Right cardiac atrium (tissue), 5 donors: ENCODE measurements at regions not wholly inside any gene's neighbourhood (a gene's known extent, or its start where the extent isn't known, plus 50 kb on each side); places are given as distances from the start of the nearest gene placed in this dataset.

ENCODE experiments used
- ATAC-seq, 2 donors: fragments of 200-7000 bp; cut with Tn5 transposase; one replicate each; pipeline versions ENCODE4 v1.8.0 to v1.9.1; 2020; ENCODE audit warnings: moderate library complexity in 2 of 2, mild to moderate bottlenecking in 1 of 2
- DNase-seq, 3 donors: peaks; one replicate each; pipeline ENCODE4 v3.0.0-alpha.2; 2020
- H3K27ac ChIP-seq: one replicate; pipeline ENCODE4 v1.5.1; 2013; ENCODE audit warnings: mild to moderate bottlenecking, low read length, control low read depth, moderate library complexity
- H3K27me3 ChIP-seq: one replicate; pipeline ENCODE4 v1.6.1; 2013; ENCODE audit not compliant: control insufficient read depth, insufficient read depth
- H3K4me1 ChIP-seq: one replicate; pipeline ENCODE4 v1.6.1; 2013; ENCODE audit warnings: low read length; ENCODE audit not compliant: control insufficient read depth, insufficient read depth
- H3K4me3 ChIP-seq: one replicate; pipeline ENCODE4 v1.5.1; 2013; ENCODE audit warnings: low read length, control low read depth
- H3K9me3 ChIP-seq: one replicate; pipeline ENCODE4 v1.6.1; 2013; ENCODE audit warnings: low read length; ENCODE audit not compliant: control insufficient read depth
- WGBS: extraction: QIAGEN DNeasy Blood & Tissue Kit; methylation state at CpG from one replicate; pipeline ENCODE4 v1.1.7; 2013; 5-methylcytosine and 5-hydroxymethylcytosine counted together
- intact Hi-C, 4 donors: fragments of 100-400 bp; cut with DNase I; formaldehyde crosslinking; loops; one replicate each; pipeline versions ENCODE4 v1.11.0 to v1.14.0; 2022 to 2023
- donor health status: healthy with polysubstance abuse.
- donor health status: DM: no; HTN: yes; CAD: no.
- donor health status: DM: no; HTN: no; CAD: no.
- donor health status: DM: no; HTN: yes; CAD: no; lungs with severe emphysema.
- donor health status: DM: yes; HTN: yes; CAD: no.

DNA sequence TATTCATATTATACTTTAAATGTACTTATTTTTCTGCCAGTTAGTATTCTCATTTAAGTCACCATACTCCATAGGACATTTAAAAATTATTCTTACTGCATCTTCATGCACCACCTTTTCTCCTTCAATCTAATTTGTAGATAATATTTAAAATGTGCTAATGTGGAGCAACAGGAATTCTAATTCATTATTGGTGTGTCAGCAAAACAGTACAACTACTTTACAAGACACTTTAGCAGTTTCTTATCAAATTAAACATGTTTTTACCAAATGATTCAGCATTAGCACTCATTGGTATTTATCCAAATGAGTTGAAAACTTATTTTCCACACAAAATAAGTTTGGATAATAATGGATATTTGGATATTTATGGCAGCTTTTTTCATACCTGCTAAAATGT, 1041.8 kb upstream of the ADGRB3 start:
- Histone ChIP-seq H3K4me1 (no peaks in the 10 kb centered on the region), H3K9me3 (no peaks in the 10 kb centered on the region), H3K27me3 (no peaks in the 10 kb centered on the region), H3K27ac (no peak overlapping the region), H3K4me3 (no peak overlapping the region)
- ATAC-seq = no peak
- DNase-seq = no peak
- intact Hi-C loops = no loop called here

DNA sequence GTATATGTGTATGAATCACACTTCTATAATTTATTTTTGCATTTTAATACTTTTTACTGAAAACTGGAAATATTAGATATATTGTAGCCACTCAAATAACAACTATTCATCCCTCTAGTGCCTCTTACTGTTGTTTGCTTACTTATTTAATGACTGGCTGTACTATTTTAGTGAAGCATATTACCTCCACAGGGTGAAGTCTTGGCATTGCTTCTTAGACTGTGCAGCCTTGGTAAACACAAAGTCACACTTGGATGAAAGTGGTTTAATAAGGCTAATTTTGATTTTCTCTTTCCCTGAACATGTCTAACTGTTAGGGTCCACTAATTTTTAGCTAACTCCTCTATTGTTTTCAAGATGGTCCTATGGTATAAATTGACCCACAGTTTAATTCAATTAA, 1043.2 kb upstream of the ADGRB3 start:
- DNase-seq (no peak), ATAC-seq (no peak)
- Histone ChIP-seq H3K4me1 (no peaks in the 10 kb centered on the region), H3K9me3 (no peaks in the 10 kb centered on the region), H3K4me3 (no peak overlapping the region), H3K27ac (no peak overlapping the region), H3K27me3 (no peaks in the 10 kb centered on the region)
- intact Hi-C loops = no loop called here

DNA sequence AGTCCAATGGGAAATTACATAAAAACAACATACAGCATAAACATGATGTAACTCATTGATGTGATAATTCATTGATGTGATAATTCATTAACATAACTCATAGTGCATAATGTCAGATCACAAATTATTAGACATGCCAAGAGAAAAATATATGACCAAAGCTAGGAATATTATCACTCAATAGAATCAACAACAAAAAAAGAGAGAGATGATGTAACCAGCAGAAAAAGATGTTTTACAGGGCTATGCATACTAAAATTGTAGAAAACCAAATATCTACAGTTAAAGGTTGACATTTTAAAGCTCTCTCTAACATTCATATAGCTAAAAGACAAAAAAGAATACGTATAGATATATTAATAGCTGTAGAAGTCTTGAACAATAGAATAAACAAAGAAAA, 1067.2 kb upstream of the ADGRB3 start:
- Histone ChIP-seq H3K27ac (no peak overlapping the region), H3K4me3 (no peak overlapping the region), H3K9me3 (no peaks in the 10 kb centered on the region), H3K4me1 (no peaks in the 10 kb centered on the region), H3K27me3 (no peaks in the 10 kb centered on the region)
- WGBS = 72% methylated on average over 1 of the region's 1 CpG
- DNase-seq = no peak
- intact Hi-C loops = no loop called here
- ATAC-seq = no peak

DNA sequence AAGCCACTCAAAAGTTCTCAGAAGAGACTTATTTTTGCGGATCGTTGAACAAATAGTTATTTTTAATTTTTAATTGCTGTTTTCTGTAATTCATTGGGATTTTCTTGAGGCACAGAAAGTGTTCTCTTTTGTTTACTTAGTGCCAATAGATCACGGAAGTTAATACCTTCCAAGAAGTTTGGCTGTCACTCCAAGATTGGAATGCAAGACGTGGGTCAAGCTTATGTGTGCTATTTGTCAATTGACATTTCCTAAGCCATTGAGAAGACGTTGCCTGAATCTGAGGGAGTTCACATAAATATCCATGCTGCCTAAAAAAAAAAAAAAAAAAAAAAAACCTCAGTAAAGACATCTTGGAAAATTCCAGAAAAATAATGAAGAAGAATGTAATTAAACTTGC, 1071.4 kb upstream of the ADGRB3 start:
- Histone ChIP-seq H3K27me3 (no peaks in the 10 kb centered on the region), H3K4me1 (no peaks in the 10 kb centered on the region), H3K4me3 (no peak overlapping the region), H3K27ac (no peak overlapping the region), H3K9me3 (no peaks in the 10 kb centered on the region)
- no peak for DNase-seq
- no peak for ATAC-seq
- WGBS = 70% methylated on average over 5 of the region's 5 CpGs
- intact Hi-C loops = no loop called here

DNA sequence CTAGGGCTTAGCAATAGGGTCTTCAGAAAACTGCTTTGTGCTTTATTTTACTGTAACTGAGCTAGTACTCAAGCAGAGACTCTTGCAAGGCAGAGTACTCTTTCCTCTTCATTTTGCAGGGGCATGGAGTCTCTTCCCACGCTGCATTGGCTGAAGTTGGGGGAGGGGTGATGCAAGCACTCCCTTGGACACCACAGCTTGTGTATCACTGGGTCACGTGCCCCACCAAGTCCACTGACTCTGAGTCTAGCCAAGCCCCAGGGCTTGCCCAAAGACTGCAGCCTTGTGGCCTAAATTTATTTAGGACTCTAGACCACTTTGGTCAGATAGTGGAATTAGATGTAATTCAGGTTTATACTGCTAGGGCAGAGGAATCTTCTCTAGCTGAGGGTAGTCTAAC, 1075.0 kb upstream of the ADGRB3 start:
- WGBS = 68% methylated on average over 2 of the region's 2 CpGs

DNA sequence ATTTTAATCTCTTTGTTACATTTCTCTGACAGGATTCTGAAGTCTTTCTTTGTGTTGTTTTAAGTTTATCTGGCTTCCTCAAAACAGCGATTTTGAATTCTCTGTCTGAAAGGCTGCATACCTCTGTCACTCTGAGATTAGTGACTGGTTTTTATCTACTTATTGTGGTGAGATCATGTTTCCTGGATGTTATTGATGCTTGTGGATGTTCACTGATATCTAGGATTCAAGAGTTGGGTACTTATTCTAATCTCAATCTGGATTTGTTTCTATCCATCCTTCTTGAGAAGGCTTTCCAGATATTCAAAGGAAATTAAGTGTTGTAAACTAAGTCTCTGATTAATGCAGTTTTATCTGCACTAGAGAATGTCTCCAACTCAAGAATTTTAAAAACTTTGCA, 1076.1 kb upstream of the ADGRB3 start:
- no peak overlapping the region for H3K4me3 ChIP-seq
- H3K27ac ChIP-seq = no peak overlapping the region
- no peaks in the 10 kb centered on the region for H3K27me3 ChIP-seq
- WGBS = 25% methylated on average over 1 of the region's 1 CpG
- intact Hi-C loops = no loop called here
- H3K9me3 ChIP-seq = no peaks in the 10 kb centered on the region
- no peak for ATAC-seq
- H3K4me1 ChIP-seq = no peaks in the 10 kb centered on the region
- no peak for DNase-seq

More for the DNA sequence above, 1075.0 kb upstream of the ADGRB3 start:
- Histone ChIP-seq H3K4me1 (no peaks in the 10 kb centered on the region), H3K27ac (no peak overlapping the region), H3K27me3 (no peaks in the 10 kb centered on the region), H3K4me3 (no peak overlapping the region), H3K9me3 (no peaks in the 10 kb centered on the region)
- ATAC-seq = no peak
- DNase-seq = no peak
- intact Hi-C loops = no loop called here

DNA sequence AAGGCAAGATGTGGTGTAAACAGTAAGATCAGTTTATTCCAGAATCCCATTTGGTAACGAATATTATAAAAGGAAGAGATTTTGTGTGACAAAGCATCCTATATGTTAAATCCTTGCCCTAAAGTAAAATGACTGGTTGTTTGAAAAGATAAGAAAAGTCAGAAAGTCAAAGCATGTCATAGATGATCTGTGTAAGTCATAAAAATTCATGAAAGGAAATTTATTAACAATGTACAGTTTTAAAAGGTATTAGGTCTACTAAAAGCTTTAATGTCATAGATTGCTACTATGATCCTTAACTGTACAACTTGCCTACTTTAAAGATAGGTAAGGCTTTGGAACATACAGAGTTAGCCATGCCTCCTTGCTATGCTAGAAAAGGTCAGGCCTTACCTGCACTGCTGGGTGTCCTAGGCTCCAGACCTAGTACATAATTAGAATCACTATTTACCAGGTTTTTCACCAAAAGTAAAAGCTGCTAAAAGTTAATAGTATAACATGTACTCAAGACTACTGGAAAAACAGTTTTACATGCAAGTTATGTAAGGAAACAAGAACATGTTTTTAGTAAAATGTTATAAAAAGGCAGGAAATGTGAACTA, 1090.1 kb upstream of the ADGRB3 start:
- Histone ChIP-seq H3K27ac (no peak overlapping the region), H3K9me3 (no peaks in the 10 kb centered on the region), H3K4me1 (no peaks in the 10 kb centered on the region), H3K27me3 (no peaks in the 10 kb centered on the region), H3K4me3 (no peak overlapping the region)
- intact Hi-C loops = no loop called here
- DNase-seq (no peak), ATAC-seq (no peak)
- WGBS = 82% methylated on average over 1 of the region's 1 CpG

DNA sequence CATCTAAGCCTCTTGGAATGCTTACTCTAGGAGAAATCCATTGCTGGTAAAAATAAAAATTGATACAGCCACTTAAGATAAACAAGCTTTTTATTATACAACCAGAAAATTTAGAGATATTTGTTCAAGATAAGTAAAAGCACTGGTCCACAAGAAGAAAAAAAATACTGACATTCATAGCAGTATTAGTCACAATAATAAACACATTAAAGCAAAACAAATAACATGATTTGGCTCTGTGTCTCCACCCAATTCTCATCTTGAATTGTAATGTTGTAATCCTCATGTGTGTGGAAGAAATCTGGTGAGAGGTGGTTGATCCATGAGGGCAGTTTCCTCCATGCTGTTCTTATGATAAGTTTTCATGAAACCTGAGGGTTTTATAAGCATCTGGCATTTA, 1093.5 kb upstream of the ADGRB3 start:
- Histone ChIP-seq H3K27ac (no peak overlapping the region), H3K9me3 (no peaks in the 10 kb centered on the region), H3K27me3 (no peaks in the 10 kb centered on the region), H3K4me3 (no peak overlapping the region), H3K4me1 (no peaks in the 10 kb centered on the region)
- intact Hi-C loops = no loop called here
- DNase-seq (no peak), ATAC-seq (no peak)

DNA sequence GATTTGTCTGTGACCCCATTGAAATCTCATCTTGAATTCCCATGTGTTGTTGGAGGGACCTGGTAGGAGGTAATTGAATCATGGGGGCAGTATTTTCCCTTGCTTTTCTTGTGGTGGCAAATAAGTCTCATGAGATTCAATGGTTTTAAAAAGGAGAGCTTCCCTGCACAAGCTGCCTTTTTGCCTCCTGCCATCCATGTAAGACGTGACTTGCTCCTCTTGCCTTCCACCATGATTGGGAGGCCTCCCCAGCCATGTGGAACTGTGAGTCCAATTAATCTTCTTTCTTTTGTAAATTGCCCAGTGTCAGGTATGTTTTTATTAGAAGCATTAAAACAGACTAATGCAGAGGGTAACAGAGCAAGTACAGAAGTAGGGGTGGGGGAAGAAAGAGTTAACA, 1097.0 kb upstream of the ADGRB3 start:
- ATAC-seq (no peak), DNase-seq (no peak)
- intact Hi-C loops = no loop called here
- Histone ChIP-seq H3K4me1 (no peaks in the 10 kb centered on the region), H3K4me3 (no peak overlapping the region), H3K9me3 (no peaks in the 10 kb centered on the region), H3K27me3 (no peaks in the 10 kb centered on the region), H3K27ac (no peak overlapping the region)
- 53% methylated on average over 1 of the region's 1 CpG for WGBS

DNA sequence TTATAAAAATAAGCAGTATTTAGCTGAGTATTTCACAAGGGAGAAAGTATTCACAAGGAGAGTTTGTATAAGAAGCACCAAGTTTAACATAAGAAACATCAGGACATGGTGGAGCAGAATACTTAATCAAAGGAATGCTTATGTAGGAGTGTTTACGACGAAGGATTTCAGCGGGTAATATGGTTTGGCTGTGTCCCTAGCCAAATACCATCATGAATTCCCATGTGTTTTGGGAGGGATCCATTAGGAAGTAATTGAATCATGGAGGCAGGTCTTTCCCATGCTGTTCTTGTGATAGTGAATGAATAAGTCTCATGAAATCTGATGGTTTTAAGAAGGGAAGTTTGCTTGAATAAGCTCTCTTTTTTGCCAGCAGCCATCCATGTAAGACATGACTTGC, 1099.1 kb upstream of the ADGRB3 start:
- Histone ChIP-seq H3K4me1 (no peaks in the 10 kb centered on the region), H3K4me3 (no peak overlapping the region), H3K27me3 (no peaks in the 10 kb centered on the region), H3K27ac (no peak overlapping the region), H3K9me3 (no peaks in the 10 kb centered on the region)
- intact Hi-C loops = no loop called here
- WGBS = 70% methylated on average over 3 of the region's 3 CpGs
- ATAC-seq = no peak
- no peak for DNase-seq

DNA sequence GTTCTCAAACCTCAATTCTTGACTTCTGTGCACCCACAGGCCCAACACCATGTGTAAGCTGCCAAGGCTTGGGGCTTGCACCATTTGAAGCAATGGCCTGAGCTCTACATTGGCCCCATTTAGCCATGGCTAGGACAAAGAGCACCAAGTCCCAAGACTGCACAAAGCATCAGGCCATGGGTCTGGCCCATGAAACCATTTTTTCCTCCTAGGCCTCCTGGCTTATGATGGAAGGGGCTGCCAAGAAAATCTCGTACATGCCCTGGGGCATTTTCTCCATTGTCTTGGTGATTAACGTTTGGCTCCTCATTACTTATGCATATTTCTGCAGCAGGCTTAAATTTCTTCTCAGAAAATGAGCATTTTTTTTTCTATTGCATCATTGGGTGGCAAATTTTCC, 1128.7 kb upstream of the ADGRB3 start:
- Histone ChIP-seq H3K4me3 (no peak overlapping the region), H3K27me3 (no peaks in the 10 kb centered on the region), H3K9me3 (no peaks in the 10 kb centered on the region), H3K27ac (no peak overlapping the region), H3K4me1 (no peaks in the 10 kb centered on the region)
- ATAC-seq (no peak), DNase-seq (no peak)
- 77% methylated on average over 2 of the region's 2 CpGs for WGBS
- intact Hi-C loops = no loop called here

DNA sequence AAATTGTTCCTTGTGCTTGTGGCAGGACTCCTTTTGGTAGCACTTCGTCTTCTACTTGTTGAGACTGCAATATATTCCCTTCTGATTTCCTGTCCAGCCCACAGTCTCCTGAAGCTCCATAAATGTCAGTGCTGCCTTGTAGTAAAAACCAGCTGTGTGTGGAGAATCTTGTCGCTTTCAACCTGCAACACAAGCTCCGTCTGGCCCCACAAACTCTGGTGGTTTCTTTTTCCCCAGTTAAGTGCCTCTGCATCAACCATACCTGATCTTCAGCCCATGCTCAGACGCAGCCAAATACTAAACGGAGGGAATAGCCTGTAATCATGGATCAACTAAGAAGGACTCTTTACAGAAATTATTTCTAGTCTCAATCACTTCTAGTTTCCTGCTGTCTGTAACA, 1133.3 kb upstream of the ADGRB3 start:
- H3K9me3 ChIP-seq = no peaks in the 10 kb centered on the region
- DNase-seq (no peak), ATAC-seq (no peak)
- H3K27me3 ChIP-seq = no peaks in the 10 kb centered on the region
- H3K27ac ChIP-seq = no peak overlapping the region
- intact Hi-C loops = no loop called here
- no peak overlapping the region for H3K4me3 ChIP-seq
- 45% methylated on average over 5 of the region's 5 CpGs for WGBS
- no peaks in the 10 kb centered on the region for H3K4me1 ChIP-seq
